Liver (tissue), 3 donors: ENCODE measurements at regions not wholly inside any gene's neighbourhood (a gene's known extent, or its start where the extent isn't known, plus 50 kb on each side); places are given as distances from the start of the nearest gene placed in this dataset.

Source experiments
- CTCF ChIP-seq: fragments of 150-350 bp; IDR thresholded peaks from 2 replicates; pipeline ENCODE4 v1.5.1; 2017; ENCODE audit warnings: improper control_type of control experiment, low read depth, low read length; ENCODE audit not compliant: missing input control
- EGR1 ChIP-seq, 2 donors: IDR thresholded peaks; 2 replicates each; pipeline ENCODE4 v1.6.1; 2016 to 2018; ENCODE audit warnings: antibody characterized with exemption in 2 of 2, low read depth in 2 of 2
- HNF4A ChIP-seq, 2 donors: conservative IDR thresholded peaks; 2 replicates each; pipeline ENCODE4 v1.6.1; 2016; ENCODE audit warnings: antibody characterized with exemption in 2 of 2, mild to moderate bottlenecking in 2 of 2
- JUND ChIP-seq, 2 donors: IDR thresholded peaks; 2 replicates each; pipeline ENCODE4 v1.6.1; 2016; ENCODE audit warnings: antibody characterized with exemption in 2 of 2
- RAD21 ChIP-seq, 2 donors: IDR thresholded peaks; 2 replicates each; pipeline ENCODE4 v1.6.1; 2016; ENCODE audit warnings: antibody characterized with exemption in 2 of 2, mild to moderate bottlenecking in 2 of 2
- REST ChIP-seq: IDR thresholded peaks from 2 replicates; pipeline ENCODE4 v1.6.1; 2016; ENCODE audit warnings: antibody characterized with exemption, mild to moderate bottlenecking
- RXRA ChIP-seq, 2 donors: IDR thresholded peaks; 2 replicates each; pipeline ENCODE4 v1.6.1; 2017 to 2018; ENCODE audit warnings: antibody characterized with exemption in 2 of 2, mild to moderate bottlenecking in 1 of 2
- YY1 ChIP-seq: IDR thresholded peaks from 2 replicates; pipeline ENCODE4 v1.6.1; 2016; ENCODE audit warnings: antibody characterized with exemption, mild to moderate bottlenecking
- ZBTB33 ChIP-seq: IDR thresholded peaks from 2 replicates; pipeline ENCODE4 v1.6.1; 2016; ENCODE audit warnings: antibody characterized with exemption
- donor health status: healthy.
- donor health status: healthy.

DNA sequence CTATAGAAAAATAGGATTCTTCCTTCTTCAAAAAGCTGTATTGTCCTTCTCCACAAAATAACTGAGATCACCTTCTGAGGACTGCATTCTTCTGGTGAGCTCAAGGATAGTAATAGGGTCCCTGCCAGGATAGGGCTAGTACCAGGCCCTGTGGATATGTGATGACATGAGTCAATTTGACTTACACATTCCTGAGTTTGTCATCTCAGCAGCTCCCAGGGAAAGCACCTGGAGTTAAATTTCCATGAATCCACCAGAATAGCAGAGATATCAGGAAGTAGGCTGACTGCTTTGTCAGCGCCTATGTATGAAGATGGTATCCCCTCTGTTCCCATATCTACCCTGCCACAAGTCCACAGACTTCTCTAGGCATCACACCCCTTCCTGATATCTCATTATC lies 225.8 kb downstream of the PMP22 start:
- TF ChIP-seq RAD21 (IDR thresholded peaks at IDR 0.05) (no peak), REST (no peak), CTCF (no peak), ZBTB33 (no peak), JUND (IDR thresholded peaks at IDR 0.05) (no peak), YY1 (no peak), RXRA (IDR thresholded peaks at IDR 0.05) (no peak), HNF4A (conservative IDR thresholded peaks at IDR 0.05) (no peak), EGR1 (IDR thresholded peaks at IDR 0.05; ENCODE audit: low read depth in 2 of 2) (no peak)
